Fibroblast of upper back skin (primary cell): ENCODE measurements at regions not wholly inside any gene's neighbourhood (a gene's known extent, or its start where the extent isn't known, plus 50 kb on each side); places are given as distances from the start of the nearest gene placed in this dataset.
A peak's percentile ranks its signal among the peaks of the same experiment; 100 is the strongest.

Source experiments
- DNase-seq: peaks from one replicate; pipeline ENCODE4 v3.0.0-alpha.2; 2013

GRCh38 chr2:220002251-220002650 lies 374.8 kb downstream of the SLC4A3 start:
- peak; percentile 56 for DNase-seq

- DNase-seq: peak; percentile 37
Observed at GRCh38 chr2:220002699-220003098, 375.3 kb downstream of the SLC4A3 start.

- DNase-seq: no peak
Observed at GRCh38 chr2:220005362-220005761, 377.9 kb downstream of the SLC4A3 start.

- DNase-seq: peak; percentile 80
Observed at GRCh38 chr2:220006152-220006621, 378.8 kb downstream of the SLC4A3 start.

GRCh38 chr2:220011859-220012258 lies 384.4 kb downstream of the SLC4A3 start:
- no peak for DNase-seq

- DNase-seq: no peak
Observed at GRCh38 chr2:220014961-220015360, 387.5 kb downstream of the SLC4A3 start.

- no peak for DNase-seq
Observed at GRCh38 chr2:220015576-220015975, 388.1 kb downstream of the SLC4A3 start.

- no peak for DNase-seq
Observed at GRCh38 chr2:220025207-220025606, 397.8 kb downstream of the SLC4A3 start.

- no peak for DNase-seq
Observed at GRCh38 chr2:220029013-220029412, 401.6 kb downstream of the SLC4A3 start.

- DNase-seq: peak; percentile 71
Observed at GRCh38 chr2:220033546-220033945, 406.1 kb downstream of the SLC4A3 start.

GRCh38 chr2:220034426-220035130 lies 407.1 kb downstream of the SLC4A3 start:
- peak; percentile 86 for DNase-seq

- DNase-seq: peak; percentile 41
Observed at GRCh38 chr2:220036431-220036830, 409.0 kb downstream of the SLC4A3 start.

- no peak for DNase-seq
Observed at GRCh38 chr2:220040346-220040745, 412.9 kb downstream of the SLC4A3 start.

GRCh38 chr2:220041447-220041846 lies 414.0 kb downstream of the SLC4A3 start:
- no peak for DNase-seq

GRCh38 chr2:220043155-220043989 lies 415.9 kb downstream of the SLC4A3 start:
- DNase-seq: peak; percentile 74

GRCh38 chr2:220043990-220044335 lies 416.5 kb downstream of the SLC4A3 start:
- DNase-seq: no peak

GRCh38 chr2:220044383-220044782 lies 417.0 kb downstream of the SLC4A3 start:
- DNase-seq: no peak

- no peak for DNase-seq
Observed at GRCh38 chr2:220046507-220046906, 419.1 kb downstream of the SLC4A3 start.

- no peak for DNase-seq
Observed at GRCh38 chr2:220051716-220052115, 424.3 kb downstream of the SLC4A3 start.

- DNase-seq: no peak
Observed at GRCh38 chr2:220053919-220054318, 426.5 kb downstream of the SLC4A3 start.

GRCh38 chr2:220057391-220057790 lies 430.0 kb downstream of the SLC4A3 start:
- no peak for DNase-seq

GRCh38 chr2:220057916-220058315 lies 430.5 kb downstream of the SLC4A3 start:
- no peak for DNase-seq

GRCh38 chr2:220064111-220065030 lies 436.9 kb downstream of the SLC4A3 start:
- DNase-seq: no peak
